Cardiac fibroblast (primary cell): ENCODE measurements at regions not wholly inside any gene's neighbourhood (a gene's known extent, or its start where the extent isn't known, plus 50 kb on each side); places are given as distances from the start of the nearest gene placed in this dataset.
A peak's percentile ranks its signal among the peaks of the same experiment; 100 is the strongest.
"Not testable (repeated sequence)": the region's sequence is repeated elsewhere in the genome, so short reads cannot be mapped to it uniquely, and the experiment has no call there.

Experiments
- DNase-seq, 2 donors: peaks; one replicate each; pipeline versions ENCODE4 v3.0.0 to v3.0.0-alpha.2; 2010; ENCODE audit warnings: low read depth in 2 of 2
- H3K4me3 ChIP-seq, 2 donors: replicated peaks in 1 of 2; 1 replicate in 1 of 2; 2 replicates in 1 of 2; pipeline ENCODE4 v1.5.1; 2011; ENCODE audit warnings: low read depth in 2 of 2, low read length in 2 of 2, mild to moderate bottlenecking in 2 of 2, moderate library complexity in 1 of 2
- CTCF ChIP-seq: IDR thresholded peaks from one replicate; pipeline ENCODE4 v1.5.1; 2011; ENCODE audit warnings: low read depth, mild to moderate bottlenecking, low read length, inconsistent platforms

- DNase-seq: peak; percentile 35 to 72
- no peak overlapping the region for H3K4me3 ChIP-seq
Observed at GRCh38 chr1:212514056-212514614, 81.4 kb downstream of the NENF start.

GRCh38 chr1:212514782-212515181 lies 82.1 kb downstream of the NENF start:
- no peak overlapping the region for H3K4me3 ChIP-seq
- no peak for DNase-seq
- no peak for TF ChIP-seq CTCF

More at GRCh38 chr1:212514056-212514614, 81.4 kb downstream of the NENF start:
- TF ChIP-seq CTCF: peak; percentile 12

GRCh38 chr1:212515329-212515760 lies 82.6 kb downstream of the NENF start:
- no peak for DNase-seq
- no peak for TF ChIP-seq CTCF
- H3K4me3 ChIP-seq: no peak overlapping the region

- H3K4me3 ChIP-seq, DNase-seq: not testable (repeated sequence)
Observed at GRCh38 chr1:212516012-212516411, 83.3 kb downstream of the NENF start.

GRCh38 chr1:212518188-212519054 lies 85.7 kb downstream of the NENF start:
- no peak for TF ChIP-seq CTCF

GRCh38 chr1:212519131-212519530 lies 86.4 kb downstream of the NENF start:
- H3K4me3 ChIP-seq: no peak overlapping the region
- no peak for TF ChIP-seq CTCF
- DNase-seq: no peak

More at GRCh38 chr1:212518188-212519054, 85.7 kb downstream of the NENF start:
- H3K4me3 ChIP-seq: no peak overlapping the region
- DNase-seq: peak; percentile 61 to 81

- DNase-seq: no peak
- no peak for TF ChIP-seq CTCF
- H3K4me3 ChIP-seq: no peak overlapping the region
Observed at GRCh38 chr1:212520299-212520698, 87.6 kb downstream of the NENF start.
